NT2/D1 (cell line): ENCODE measurements at regions not wholly inside any gene's neighbourhood (a gene's known extent, or its start where the extent isn't known, plus 50 kb on each side); places are given as distances from the start of the nearest gene placed in this dataset.
A peak's percentile ranks its signal among the peaks of the same experiment; 100 is the strongest.

ENCODE experiments used
- DNase-seq: peaks from one replicate; pipeline ENCODE4 v3.0.0-alpha.2; 2011; ENCODE audit warnings: low read depth, low spot score
- H3K27me3 ChIP-seq: 2 replicates; pipeline ENCODE4 v1.6.0; 2011; ENCODE audit warnings: mild to moderate bottlenecking; ENCODE audit not compliant: insufficient read length, insufficient read depth
- H3K36me3 ChIP-seq: 2 replicates; pipeline ENCODE4 v1.6.1; 2011; ENCODE audit warnings: mild to moderate bottlenecking, low read length, mixed read lengths; ENCODE audit not compliant: insufficient read depth, insufficient read length
- H3K4me1 ChIP-seq: 2 replicates; pipeline ENCODE4 v1.5.1; 2011; ENCODE audit not compliant: insufficient read depth, insufficient read length
- H3K4me3 ChIP-seq: 2 replicates; pipeline ENCODE4 v1.5.1; 2011; ENCODE audit warnings: low read depth; ENCODE audit not compliant: insufficient read length
- H3K9ac ChIP-seq: 2 replicates; pipeline ENCODE4 v1.6.0; 2011; ENCODE audit warnings: low read depth; ENCODE audit not compliant: insufficient read length
- H3K9me3 ChIP-seq: 2 replicates; pipeline ENCODE4 v1.5.1; 2011; ENCODE audit warnings: mild to moderate bottlenecking, low read length; ENCODE audit not compliant: insufficient read depth
- SUZ12 ChIP-seq: IDR thresholded peaks from 2 replicates; pipeline ENCODE4 v1.6.1; 2011; ENCODE audit not compliant: insufficient read length, insufficient read depth; ENCODE audit errors: extremely low read depth
- YY1 ChIP-seq: IDR thresholded peaks from 2 replicates; pipeline ENCODE4 v1.6.1; 2011; ENCODE audit not compliant: insufficient read length, insufficient read depth
- ZNF274 ChIP-seq: IDR thresholded peaks from 2 replicates; pipeline ENCODE4 v1.6.1; 2011; ENCODE audit warnings: mild to moderate bottlenecking, low read depth, low read length

GRCh38 chr16:79998143-79998542 lies 397.6 kb upstream of the MAF start:
- Histone ChIP-seq H3K9me3 (no peaks in the 10 kb centered on the region), H3K9ac (no peak overlapping the region), H3K4me1 (no peaks in the 10 kb centered on the region), H3K4me3 (no peak overlapping the region), H3K27me3 (no peaks in the 10 kb centered on the region), H3K36me3 (no peaks in the 10 kb centered on the region)
- no peak for DNase-seq
- TF ChIP-seq YY1 (no peak), SUZ12 (no peak), ZNF274 (no peak)

DNA sequence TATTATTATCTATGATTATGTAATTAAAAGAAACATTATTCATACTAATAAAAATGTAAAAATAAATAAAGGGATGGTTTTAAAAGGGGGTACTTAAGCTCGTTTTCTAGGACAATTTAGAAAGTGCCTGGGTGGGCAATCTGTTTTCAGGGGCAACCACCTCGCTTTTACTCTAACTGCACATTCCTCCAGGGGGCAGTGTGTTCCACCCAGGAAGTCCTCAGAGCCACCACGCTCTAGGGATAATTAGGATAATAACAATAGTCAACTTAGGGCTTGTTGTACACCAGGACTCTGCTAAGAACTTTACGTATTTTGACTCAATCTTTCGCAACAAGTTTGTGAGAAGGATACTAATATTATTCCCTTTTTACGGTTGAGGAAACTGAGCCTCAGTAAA lies 396.7 kb upstream of the MAF start:
- Histone ChIP-seq H3K9me3 (peaks cover 7% of the 10 kb centered on the region; the same call in 1 of the 2 replicates), H3K36me3 (no peaks in the 10 kb centered on the region), H3K4me3 (no peak overlapping the region), H3K9ac (no peak overlapping the region), H3K4me1 (no peaks in the 10 kb centered on the region), H3K27me3 (no peaks in the 10 kb centered on the region)
- TF ChIP-seq ZNF274 (no peak), YY1 (no peak), SUZ12 (no peak)
- DNase-seq, result peak; percentile 20

DNA sequence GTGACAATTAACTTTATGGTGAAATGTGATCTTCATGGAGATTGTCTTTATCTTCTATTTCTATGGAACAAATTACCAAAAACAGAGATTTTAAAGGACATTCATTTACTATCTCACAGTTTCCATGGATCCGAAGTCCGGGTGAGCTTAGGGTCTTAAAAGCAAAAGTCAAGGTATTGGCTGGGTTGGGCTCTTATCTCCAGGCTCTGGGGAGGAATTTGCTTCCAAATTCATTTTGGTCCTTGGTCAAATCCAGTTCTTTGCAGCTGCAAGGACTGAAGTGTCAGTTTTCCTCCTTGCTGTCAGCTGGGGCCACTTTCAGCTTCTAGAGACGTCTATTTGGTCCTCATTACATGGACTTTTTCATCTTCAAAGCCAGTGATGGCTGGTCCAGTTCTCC lies 395.8 kb upstream of the MAF start:
- no peak for DNase-seq
- Histone ChIP-seq H3K36me3 (no peaks in the 10 kb centered on the region), H3K4me3 (no peak overlapping the region), H3K9me3 (peaks cover 16% of the 10 kb centered on the region), H3K9ac (no peak overlapping the region), H3K27me3 (no peaks in the 10 kb centered on the region), H3K4me1 (no peaks in the 10 kb centered on the region)
- TF ChIP-seq ZNF274 (no peak), YY1 (no peak), SUZ12 (no peak)

DNA sequence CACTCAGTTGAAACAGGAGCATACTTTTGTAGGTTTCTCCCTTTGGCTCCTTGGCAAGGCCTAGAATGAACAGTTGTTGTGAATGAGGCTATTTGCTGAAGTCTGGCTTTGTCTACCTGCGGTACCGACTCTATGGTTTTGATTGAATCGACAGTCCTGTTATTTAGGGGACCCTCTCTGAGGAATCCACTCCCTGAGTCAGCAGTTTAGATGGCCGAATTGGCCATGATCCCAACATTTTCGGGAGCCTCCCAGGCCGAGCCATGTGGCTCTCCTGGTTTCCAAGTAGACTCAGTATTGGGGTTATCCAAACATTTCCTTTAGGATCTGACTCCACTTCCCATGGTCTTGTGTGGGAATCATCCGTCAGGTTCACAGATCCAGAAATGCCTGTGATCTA lies 394.8 kb upstream of the MAF start:
- TF ChIP-seq SUZ12 (no peak), ZNF274 (no peak), YY1 (no peak)
- Histone ChIP-seq H3K4me1 (no peaks in the 10 kb centered on the region), H3K9me3 (peaks cover 26% of the 10 kb centered on the region), H3K27me3 (no peaks in the 10 kb centered on the region), H3K9ac (no peak overlapping the region), H3K36me3 (no peaks in the 10 kb centered on the region), H3K4me3 (no peak overlapping the region)
- DNase-seq, result no peak

DNA sequence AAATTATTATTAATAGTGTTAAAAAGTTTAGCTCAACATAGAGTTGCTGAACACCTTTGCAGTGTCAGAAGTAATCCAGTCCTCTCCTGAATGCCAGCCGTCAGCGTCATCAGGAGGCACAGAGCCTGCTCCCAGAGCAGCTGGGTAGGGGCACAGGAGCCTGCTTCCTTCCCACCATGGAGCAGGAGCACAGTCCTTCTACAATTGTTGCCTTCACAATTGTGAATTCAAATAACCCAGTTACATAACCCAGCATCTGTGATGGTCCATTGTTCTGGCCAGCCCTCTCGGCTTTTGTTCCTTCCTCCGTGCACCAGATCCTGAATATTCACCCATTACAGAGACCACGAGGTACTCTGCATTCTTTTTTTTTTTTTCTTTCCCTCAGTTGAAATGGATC lies 393.9 kb upstream of the MAF start:
- no peak overlapping the region for H3K4me3 ChIP-seq
- no peaks in the 10 kb centered on the region for H3K4me1 ChIP-seq
- no peaks in the 10 kb centered on the region for H3K36me3 ChIP-seq
- H3K9me3 ChIP-seq, result peaks cover 27% of the 10 kb centered on the region
- TF ChIP-seq YY1, result no peak
- no peak for TF ChIP-seq SUZ12
- no peak for TF ChIP-seq ZNF274
- no peak overlapping the region for H3K9ac ChIP-seq
- DNase-seq, result peak; percentile 13
- H3K27me3 ChIP-seq, result no peaks in the 10 kb centered on the region

DNA sequence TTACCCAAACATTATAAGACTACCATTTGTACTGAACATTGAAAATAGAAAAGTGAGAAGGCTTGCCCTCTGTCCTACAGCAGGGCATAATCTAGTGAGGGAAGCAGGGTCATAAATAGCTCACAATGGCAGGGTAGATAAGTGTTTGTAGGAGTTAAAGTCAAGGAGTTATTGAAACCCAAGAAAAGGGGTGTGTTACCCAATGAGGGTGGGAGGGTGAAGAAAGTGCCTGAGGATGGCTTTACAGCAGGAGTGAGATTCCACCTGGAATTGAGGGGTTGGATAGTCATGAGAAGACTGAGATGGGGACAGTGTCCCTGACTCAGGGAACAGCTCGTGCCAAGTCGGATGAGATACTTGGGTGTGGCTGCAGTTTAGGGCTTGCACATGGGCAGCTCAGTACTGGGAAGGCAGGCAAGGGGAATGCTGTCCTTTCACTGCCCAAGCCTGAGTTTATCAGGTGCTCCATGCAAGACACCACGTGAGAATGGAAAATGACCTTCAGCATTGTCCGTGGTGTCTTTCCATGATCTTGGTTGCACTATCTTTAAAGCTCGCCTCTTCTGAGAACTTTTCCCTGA lies 393.2 kb upstream of the MAF start:
- H3K36me3 ChIP-seq, result no peaks in the 10 kb centered on the region
- no peak overlapping the region for H3K4me3 ChIP-seq

DNA sequence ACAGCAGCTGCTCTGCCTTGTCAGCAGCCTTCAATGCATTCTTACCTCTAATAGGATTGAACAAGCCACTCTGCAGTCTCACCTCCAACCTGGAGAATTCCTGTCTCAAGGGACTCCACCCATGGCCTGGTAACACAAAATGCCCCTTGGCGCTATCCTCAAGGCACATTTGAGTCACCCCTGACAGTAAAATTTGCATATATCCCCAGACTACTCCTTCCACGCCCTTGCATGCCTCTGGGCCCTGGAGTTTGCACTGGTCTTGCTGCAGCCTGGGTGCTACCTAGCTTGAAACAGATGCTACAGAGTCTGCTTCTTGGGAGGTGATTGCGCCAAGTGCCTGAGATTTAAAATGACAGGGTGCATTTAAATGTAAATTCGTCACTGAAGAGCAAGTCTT lies 391.4 kb upstream of the MAF start:
- DNase-seq, result peak; percentile 13
- H3K36me3 ChIP-seq, result no peaks in the 10 kb centered on the region
- H3K9me3 ChIP-seq, result peaks cover 27% of the 10 kb centered on the region
- no peaks in the 10 kb centered on the region for H3K27me3 ChIP-seq
- no peak overlapping the region for H3K9ac ChIP-seq
- TF ChIP-seq SUZ12 (no peak), YY1 (no peak), ZNF274 (no peak)
- no peaks in the 10 kb centered on the region for H3K4me1 ChIP-seq
- H3K4me3 ChIP-seq, result no peak overlapping the region

More for the DNA sequence above, 393.2 kb upstream of the MAF start:
- TF ChIP-seq SUZ12, result no peak
- peaks cover 27% of the 10 kb centered on the region for H3K9me3 ChIP-seq
- no peak for DNase-seq
- H3K9ac ChIP-seq, result no peak overlapping the region
- H3K27me3 ChIP-seq, result no peaks in the 10 kb centered on the region
- H3K4me1 ChIP-seq, result no peaks in the 10 kb centered on the region
